GM23338 (cell line): ENCODE measurements at regions not wholly inside any gene's neighbourhood (a gene's known extent, or its start where the extent isn't known, plus 50 kb on each side); places are given as distances from the start of the nearest gene placed in this dataset.

ENCODE experiments used
- ATAC-seq: fragments of 200-7000 bp; cut with Tn5 transposase; 3 replicates; pipeline ENCODE4 v1.9.1; 2020
- DNase-seq: peaks from one replicate; pipeline ENCODE4 v3.0.0-alpha.2; 2015; ENCODE audit warnings: low spot score
- H2AFZ ChIP-seq: fragments of 200-600 bp; sonication (generic); 2 replicates; pipeline ENCODE4 v1.8.0; 2016; ENCODE audit warnings: antibody characterized with exemption, mild to moderate bottlenecking, moderate library complexity
- H3F3A ChIP-seq: fragments of 200-600 bp; sonication (generic); replicated peaks from 2 replicates; pipeline ENCODE4 v1.8.0; 2017; ENCODE audit warnings: antibody characterized with exemption, mixed run types, low read depth
- H3K27ac ChIP-seq: fragments of 200-600 bp; sonication (generic); 2 replicates; pipeline ENCODE4 v1.6.1; 2016; ENCODE audit warnings: low read depth
- H3K27me3 ChIP-seq: fragments of 200-600 bp; sonication (generic); 2 replicates; pipeline ENCODE4 v1.8.0; 2016; ENCODE audit warnings: mild to moderate bottlenecking, mixed run types, moderate library complexity; ENCODE audit not compliant: insufficient read depth
- H3K36me3 ChIP-seq: fragments of 200-600 bp; sonication (generic); 2 replicates; pipeline ENCODE4 v1.8.0; 2016; ENCODE audit warnings: mild to moderate bottlenecking; ENCODE audit not compliant: insufficient read depth
- H3K4me1 ChIP-seq: fragments of 200-600 bp; sonication (generic); 2 replicates; pipeline ENCODE4 v1.8.0; 2016; ENCODE audit warnings: mild to moderate bottlenecking, moderate library complexity; ENCODE audit not compliant: insufficient read depth
- H3K4me2 ChIP-seq: fragments of 200-600 bp; sonication (generic); 2 replicates; pipeline ENCODE4 v1.7.1; 2017; ENCODE audit warnings: mixed run types
- H3K4me3 ChIP-seq: fragments of 200-600 bp; sonication (generic); 2 replicates; pipeline ENCODE4 v1.6.1; 2016; ENCODE audit warnings: mixed run types
- H3K79me2 ChIP-seq: fragments of 200-600 bp; sonication (generic); replicated peaks from 2 replicates; pipeline ENCODE4 v1.8.0; 2017; ENCODE audit warnings: mild to moderate bottlenecking; ENCODE audit not compliant: insufficient read depth
- H3K9me2 ChIP-seq: fragments of 200-600 bp; sonication (generic); 2 replicates; pipeline ENCODE4 v1.8.0; 2017; ENCODE audit not compliant: insufficient read depth
- H4K20me1 ChIP-seq: fragments of 200-600 bp; sonication (generic); replicated peaks from 2 replicates; pipeline ENCODE4 v1.8.0; 2017; ENCODE audit warnings: mild to moderate bottlenecking; ENCODE audit not compliant: insufficient read depth
- H3K27ac Mint-ChIP-seq: 2 replicates; pipeline ENCODE4 v1.8.0; 2020; ENCODE audit warnings: inconsistent platforms, mild to moderate bottlenecking, moderate library complexity, mixed read lengths
- H3K27me3 Mint-ChIP-seq: 3 replicates; pipeline ENCODE4 v1.8.0; 2022; ENCODE audit warnings: low read depth, mild to moderate bottlenecking, moderate library complexity, mixed read lengths, inconsistent platforms; ENCODE audit not compliant: insufficient read depth, poor library complexity
- H3K36me3 Mint-ChIP-seq: 3 replicates; pipeline ENCODE4 v1.8.0; 2021; ENCODE audit warnings: low read depth, mild to moderate bottlenecking, inconsistent platforms, moderate library complexity, mixed read lengths
- H3K4me1 Mint-ChIP-seq: 3 replicates; pipeline ENCODE4 v1.8.0; 2020; ENCODE audit warnings: mild to moderate bottlenecking, inconsistent platforms, mixed read lengths
- H3K4me3 Mint-ChIP-seq: 3 replicates; pipeline ENCODE4 v1.8.0; 2021; ENCODE audit warnings: moderate library complexity, mild to moderate bottlenecking, inconsistent platforms, mixed read lengths
- H3K9me3 Mint-ChIP-seq: 3 replicates; pipeline ENCODE4 v1.8.0; 2020; ENCODE audit warnings: moderate library complexity, mild to moderate bottlenecking, inconsistent platforms, mixed read lengths
- CREB1 ChIP-seq: fragments of 250-450 bp; sonication (Bioruptor Pico); IDR thresholded peaks from 2 replicates; pipeline ENCODE4 v1.5.0; 2020; ENCODE audit warnings: low read depth, mild to moderate bottlenecking, moderate library complexity
- EZH2phosphoT487 ChIP-seq: fragments of 200-600 bp; sonication (generic); IDR thresholded peaks from one replicate; pipeline ENCODE4 v1.8.1; 2018; ENCODE audit warnings: antibody characterized with exemption; ENCODE audit not compliant: unreplicated experiment
- NANOG ChIP-seq: IDR thresholded peaks from 2 replicates; pipeline ENCODE4 v1.6.1; 2016; ENCODE audit warnings: antibody characterized with exemption, borderline replicate concordance
- REST ChIP-seq: IDR thresholded peaks from one replicate; pipeline ENCODE4 v1.6.1; 2018; ENCODE audit warnings: antibody characterized with exemption; ENCODE audit not compliant: unreplicated experiment
- ZNF114 ChIP-seq: fragments of 250-450 bp; sonication (Bioruptor Pico); IDR thresholded peaks from 2 replicates; pipeline ENCODE4 v1.5.0; 2020; ENCODE audit warnings: mild to moderate bottlenecking, moderate library complexity
- ZNF331 ChIP-seq: fragments of 250-450 bp; sonication (Bioruptor Pico); IDR thresholded peaks from 2 replicates; pipeline ENCODE4 v1.5.0; 2020; ENCODE audit warnings: low read depth, mild to moderate bottlenecking, moderate library complexity

GRCh38 chr16:63980763-63981162 lies 1141.1 kb downstream of the CDH11 start:
- Mint-ChIP-seq H3K4me1 (peaks cover 56% of the 10 kb centered on the region), H3K27ac (no peak overlapping the region), H3K36me3 (0 out of 3 replicates have a peak, but pooled peaks cover 2% of the 10 kb centered on the region)

GRCh38 chr16:63978240-63978639 lies 1143.6 kb downstream of the CDH11 start:
- no peaks in the 10 kb centered on the region for H3F3A ChIP-seq
- TF ChIP-seq REST, result no peak
- no peak for TF ChIP-seq EZH2phosphoT487
- TF ChIP-seq CREB1 (CRISPR knock-in tag), result no peak
- peak; percentile 70 for TF ChIP-seq NANOG
- no peak for TF ChIP-seq ZNF114
- H3K27ac ChIP-seq, result no peak overlapping the region
- ATAC-seq (peak; percentile 85), DNase-seq (peak; percentile 77)
- Mint-ChIP-seq H3K27ac (no peak overlapping the region), H3K9me3 (peaks cover 3% of the 10 kb centered on the region; the same call in 2 of the 3 replicates), H3K4me1 (peaks cover 54% of the 10 kb centered on the region), H3K36me3 (0 out of 3 replicates have a peak, but pooled peaks cover 2% of the 10 kb centered on the region), H3K27me3 (peaks cover 5% of the 10 kb centered on the region), H3K4me3 (no peak overlapping the region)
- no peak overlapping the region for H2AFZ ChIP-seq
- no peaks in the 10 kb centered on the region for H3K79me2 ChIP-seq
- H3K4me3 ChIP-seq, result no peak overlapping the region
- no peaks in the 10 kb centered on the region for H3K9me2 ChIP-seq
- H3K36me3 ChIP-seq, result no peaks in the 10 kb centered on the region
- peak overlapping the region; percentile 21 for H3K4me2 ChIP-seq
- H4K20me1 ChIP-seq, result no peaks in the 10 kb centered on the region
- peaks cover 37% of the 10 kb centered on the region for H3K4me1 ChIP-seq
- no peaks in the 10 kb centered on the region for H3K27me3 ChIP-seq

More at GRCh38 chr16:63980763-63981162, 1141.1 kb downstream of the CDH11 start:
- Histone ChIP-seq H3K79me2 (no peaks in the 10 kb centered on the region), H3K4me3 (no peak overlapping the region), H3K36me3 (no peaks in the 10 kb centered on the region), H3K9me2 (no peaks in the 10 kb centered on the region), H3K27ac (no peak overlapping the region), H2AFZ (no peak overlapping the region), H3K27me3 (no peaks in the 10 kb centered on the region), H3F3A (no peaks in the 10 kb centered on the region), H3K4me2 (peak overlapping the region; percentile 53; the same call in 1 of the 2 replicates), H3K4me1 (peaks cover 37% of the 10 kb centered on the region), H4K20me1 (no peaks in the 10 kb centered on the region)
- TF ChIP-seq REST, result no peak
- TF ChIP-seq ZNF331 (CRISPR knock-in tag), result no peak
- DNase-seq (no peak), ATAC-seq (no peak)
- Mint-ChIP-seq H3K4me3 (no peak overlapping the region), H3K9me3 (peaks cover 3% of the 10 kb centered on the region; the same call in 2 of the 3 replicates), H3K27me3 (peaks cover 5% of the 10 kb centered on the region)
